Central memory CD4-positive, alpha-beta T cell (primary cell): ENCODE measurements at regions not wholly inside any gene's neighbourhood (a gene's known extent, or its start where the extent isn't known, plus 50 kb on each side); places are given as distances from the start of the nearest gene placed in this dataset.
"Not testable (repeated sequence)": the region's sequence is repeated elsewhere in the genome, so short reads cannot be mapped to it uniquely, and the experiment has no call there.

ENCODE experiments used
- DNase-seq: peaks from one replicate; pipeline ENCODE4 v3.0.0; 2022

DNA sequence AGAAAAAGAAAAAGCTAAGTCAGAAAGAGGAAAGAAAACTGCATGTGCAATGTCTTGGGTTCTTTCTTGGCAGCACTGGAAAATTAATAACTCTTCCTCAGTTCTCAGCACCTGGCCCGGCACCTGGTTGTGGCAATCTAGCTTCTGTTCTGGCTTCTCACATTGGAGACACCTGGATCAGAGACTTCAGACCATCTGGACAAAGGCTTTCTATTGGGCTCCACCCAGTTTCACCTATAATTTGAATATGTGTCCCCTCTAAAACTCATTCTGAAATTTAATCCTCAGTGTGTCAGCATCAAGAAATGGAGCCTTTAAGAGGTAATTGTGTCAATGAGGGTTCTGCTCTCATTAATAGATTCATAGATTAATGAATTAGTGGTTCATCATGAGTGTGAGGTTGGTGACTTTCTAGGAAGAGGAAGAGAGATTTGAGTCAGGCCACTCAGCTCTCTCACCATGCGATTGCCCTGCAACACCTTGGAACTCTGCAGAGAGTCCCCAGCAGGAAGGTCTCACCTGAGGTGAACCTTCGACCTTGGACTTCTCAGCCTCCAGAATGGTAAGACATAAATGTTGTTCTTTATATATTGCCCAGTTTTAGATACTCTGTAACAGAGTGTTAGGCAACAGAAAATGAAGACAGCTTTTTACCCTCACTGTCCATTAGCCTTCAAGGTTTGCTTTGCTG, 679.9 kb downstream of the NTRK3 start:
- no peak for DNase-seq

DNA sequence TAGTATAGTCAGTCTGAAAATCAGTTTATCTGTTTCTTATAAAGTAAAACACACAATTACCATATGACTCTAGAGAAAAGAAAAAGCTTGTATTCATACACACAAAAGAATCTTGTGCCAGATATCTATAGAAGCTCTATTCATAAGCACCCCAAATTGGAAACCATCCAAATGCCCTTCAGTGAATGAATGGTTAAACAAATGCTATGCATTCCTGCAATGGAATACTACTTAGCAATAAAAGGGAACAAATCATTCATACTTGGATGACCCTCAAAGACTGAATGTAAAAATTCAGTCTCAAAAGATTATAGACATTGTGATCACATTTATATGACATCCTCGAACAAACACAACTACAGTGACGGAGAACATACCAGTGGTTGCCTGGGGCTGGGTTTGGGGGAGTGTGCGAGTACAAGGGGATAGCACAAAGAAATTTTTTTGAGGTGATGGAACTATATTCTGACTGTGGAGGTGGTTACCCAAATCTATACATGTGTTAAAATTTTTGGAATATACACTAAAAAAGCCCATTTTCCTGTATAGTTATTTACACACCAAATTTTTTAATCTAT, 680.6 kb downstream of the NTRK3 start:
- DNase-seq = no peak

DNA sequence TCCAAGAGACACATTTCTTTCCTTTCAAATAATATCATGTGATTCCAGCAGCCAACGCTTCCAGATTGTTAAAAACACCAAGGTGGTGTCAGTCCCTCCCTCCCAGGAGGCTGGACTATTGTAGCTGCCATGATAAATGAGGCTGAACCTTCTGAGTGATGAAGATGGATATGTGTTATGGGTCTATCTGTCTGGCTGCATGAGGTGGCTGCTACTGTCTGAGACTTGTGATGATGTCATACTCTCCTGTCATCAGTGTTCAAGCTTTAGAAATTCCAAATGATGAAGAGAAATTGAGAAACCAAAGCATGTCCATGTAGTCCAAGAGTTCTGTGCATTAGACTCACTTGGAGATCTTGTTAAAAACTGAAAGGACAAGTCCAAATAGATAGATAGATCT, 683.0 kb downstream of the NTRK3 start:
- no peak for DNase-seq

DNA sequence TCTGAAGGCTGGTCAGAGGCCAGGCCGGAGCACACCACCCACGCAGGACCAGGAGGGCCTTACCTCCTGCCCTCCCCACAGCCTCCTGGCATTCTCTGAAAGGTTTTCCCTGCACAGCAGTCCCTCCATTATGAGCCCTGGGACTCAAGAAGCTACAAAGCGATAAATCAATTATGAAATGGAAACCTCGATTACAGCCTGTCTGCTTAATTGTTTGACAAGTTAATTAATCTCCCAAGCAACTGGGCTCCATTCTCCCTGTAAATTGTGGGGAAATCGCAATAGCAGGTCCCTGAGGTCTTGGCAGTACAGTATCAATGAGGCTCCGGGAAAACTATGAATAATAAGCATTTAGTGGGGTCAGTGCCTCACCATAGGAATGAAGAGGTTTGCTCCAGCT, 683.5 kb downstream of the NTRK3 start:
- no peak for DNase-seq

DNA sequence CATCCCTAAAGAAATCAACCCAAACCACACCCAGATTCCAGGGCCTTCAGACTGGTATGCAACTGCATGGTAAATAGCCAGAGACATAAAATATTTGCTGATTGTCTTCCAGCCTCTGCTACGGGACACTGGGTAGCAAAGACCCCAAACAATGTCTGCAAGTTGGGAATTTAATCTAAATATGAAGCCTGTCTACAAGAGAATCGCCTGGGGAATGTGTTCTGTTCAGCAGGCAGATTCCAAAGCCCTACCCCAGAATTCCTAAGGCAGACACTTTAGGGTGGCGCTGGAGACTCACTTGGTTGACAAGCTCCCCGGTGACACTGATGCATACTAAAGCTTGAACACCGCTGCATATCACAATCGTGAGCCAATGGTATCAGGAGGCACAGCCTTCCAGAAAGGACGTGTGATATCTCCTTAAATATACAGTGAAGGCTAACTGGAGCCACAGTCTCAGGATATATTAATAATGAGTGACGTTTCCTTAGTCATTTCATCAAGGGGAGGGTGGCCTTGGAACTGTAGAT, 684.1 kb downstream of the NTRK3 start:
- DNase-seq = no peak

DNA sequence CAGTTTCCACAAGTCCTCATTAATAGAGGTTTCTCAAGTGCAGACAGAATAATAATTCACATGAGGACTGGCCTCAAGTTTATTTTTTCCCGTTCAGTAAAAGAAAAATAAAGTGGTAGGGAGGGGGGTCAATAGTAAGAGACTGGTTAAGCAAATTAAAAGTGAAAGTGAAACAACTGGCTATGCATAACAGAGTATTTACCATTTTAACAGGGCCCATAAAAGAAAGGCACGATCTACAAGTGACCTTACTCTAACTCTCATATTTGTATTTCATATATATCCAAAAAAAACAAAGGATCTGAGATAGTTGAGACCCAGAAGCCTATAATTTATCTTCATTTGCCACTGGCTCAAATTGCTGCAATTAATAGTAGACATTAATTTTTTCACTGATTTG, 686.3 kb downstream of the NTRK3 start:
- DNase-seq = no peak

DNA sequence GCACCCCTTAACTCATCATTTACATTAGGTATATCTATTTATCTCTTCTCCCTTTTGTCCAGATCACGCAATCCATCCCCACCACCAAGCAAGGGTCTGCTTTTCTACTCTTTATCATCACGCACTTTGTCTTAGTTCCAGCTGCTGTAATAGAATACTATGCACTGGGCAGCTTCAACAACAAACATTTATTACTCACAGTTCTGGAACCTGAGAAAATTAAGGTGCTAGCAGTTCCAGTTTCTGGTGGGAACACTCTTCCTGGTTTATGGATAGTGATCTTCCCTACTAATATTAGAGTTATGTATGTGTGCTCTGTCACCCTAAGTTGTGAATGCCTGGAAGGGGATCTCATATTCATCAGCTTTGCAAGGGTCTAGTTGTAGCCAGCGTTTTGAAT, 687.0 kb downstream of the NTRK3 start:
- DNase-seq = no peak

DNA sequence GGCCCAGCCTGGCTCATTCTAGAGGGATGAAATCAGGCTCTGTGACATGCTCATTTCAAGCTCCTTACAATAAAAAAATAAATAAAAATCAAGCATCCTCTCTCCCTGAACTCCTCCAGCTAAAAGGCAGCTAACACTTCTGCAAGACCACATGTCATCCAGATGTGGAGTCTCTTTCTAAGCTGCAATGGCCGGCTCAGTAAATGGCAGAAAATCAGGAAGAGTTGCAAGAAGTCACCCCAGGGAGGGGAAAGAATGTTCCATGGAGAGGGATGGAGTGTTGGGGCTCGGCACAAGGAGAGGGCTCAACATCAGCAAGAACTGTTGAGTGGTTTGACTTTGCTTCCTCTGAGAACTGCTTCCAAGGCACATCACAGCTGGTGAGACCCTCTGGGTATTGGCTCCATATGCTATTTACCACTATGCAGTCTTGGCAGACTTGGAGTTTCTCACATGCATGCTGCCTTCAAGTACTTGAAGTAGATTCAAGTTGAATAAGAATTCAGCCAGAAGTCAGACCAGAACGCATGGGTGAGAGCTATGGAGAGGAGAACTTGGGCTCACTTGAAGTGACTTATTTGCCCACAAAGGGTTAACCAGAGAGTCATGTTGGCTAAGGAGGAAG, 689.0 kb downstream of the NTRK3 start:
- DNase-seq = no peak

DNA sequence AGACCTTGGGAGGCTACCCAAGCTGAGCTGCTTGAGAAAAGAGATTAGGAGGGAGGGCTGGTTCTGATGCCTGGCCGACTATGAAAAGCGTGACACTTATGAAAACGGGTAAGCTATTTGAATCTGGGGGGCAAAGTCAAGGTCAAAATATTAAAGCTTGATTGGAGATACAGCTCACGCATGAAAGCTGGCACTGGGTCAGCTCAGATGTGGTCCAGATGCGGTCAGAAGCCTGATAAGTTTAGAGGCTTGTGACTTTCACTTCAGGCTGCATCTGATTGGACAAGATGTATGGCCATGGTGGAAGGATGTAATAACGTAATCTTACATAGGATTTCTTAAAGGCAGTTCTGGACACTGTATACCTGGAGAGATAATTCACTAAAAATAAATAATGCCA, 690.3 kb downstream of the NTRK3 start:
- no peak for DNase-seq

DNA sequence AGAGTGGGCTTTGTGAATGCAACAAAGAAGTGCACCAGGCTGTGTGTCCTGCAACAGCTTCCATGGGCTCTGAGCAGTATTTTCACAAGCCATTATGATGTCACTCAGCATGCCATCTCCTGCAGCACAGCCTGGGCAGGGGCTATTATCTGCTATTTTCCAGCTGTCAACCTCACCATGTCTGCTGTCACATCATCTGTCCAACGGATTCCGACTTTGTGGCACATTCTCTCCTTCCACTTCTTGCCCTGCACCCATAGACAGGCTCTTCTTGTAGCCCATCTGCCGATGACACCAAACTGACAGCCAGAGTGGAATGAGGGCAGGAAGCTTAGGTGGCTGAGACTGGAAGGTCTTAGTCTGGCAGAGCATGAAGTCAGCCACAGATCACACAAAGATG, 691.9 kb downstream of the NTRK3 start:
- DNase-seq = no peak

DNA sequence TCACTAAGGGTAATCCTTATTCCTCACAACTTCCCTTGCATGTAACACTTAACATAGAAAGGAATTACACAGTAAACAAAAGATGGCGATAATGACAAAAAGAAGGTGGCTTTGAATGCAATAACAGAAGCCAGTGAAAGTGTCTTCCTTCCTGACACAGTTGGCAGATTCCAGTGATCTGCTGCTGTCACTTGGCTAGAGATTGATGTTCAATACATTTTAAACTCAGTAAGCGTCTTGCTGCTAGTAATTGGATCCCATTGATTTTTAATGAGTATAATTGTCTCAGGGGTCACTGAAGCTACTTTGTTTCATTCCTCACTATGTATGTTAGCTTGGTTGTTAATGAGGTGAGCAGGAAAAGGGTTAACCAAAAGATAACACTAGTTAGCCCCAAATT, 692.7 kb downstream of the NTRK3 start:
- DNase-seq = no peak

DNA sequence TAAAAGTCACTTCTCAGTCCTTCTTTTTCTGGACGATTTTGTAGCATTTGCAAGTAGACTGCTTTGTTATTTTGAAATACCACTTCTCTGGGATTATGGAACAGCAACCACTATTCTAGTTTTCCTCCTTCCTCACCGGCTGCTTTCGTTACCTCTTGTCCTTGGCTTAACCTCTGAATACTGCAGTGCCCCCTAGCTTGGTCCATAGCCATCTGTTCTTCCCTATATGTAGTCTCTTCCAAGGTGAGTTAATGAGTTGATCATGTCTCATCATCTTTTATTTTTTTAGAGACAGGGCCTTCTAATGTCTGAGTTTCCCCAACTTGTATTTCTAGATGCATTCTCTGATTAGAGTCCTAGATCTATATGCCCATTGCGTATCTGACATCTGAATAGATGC, 694.3 kb downstream of the NTRK3 start:
- DNase-seq = no peak

DNA sequence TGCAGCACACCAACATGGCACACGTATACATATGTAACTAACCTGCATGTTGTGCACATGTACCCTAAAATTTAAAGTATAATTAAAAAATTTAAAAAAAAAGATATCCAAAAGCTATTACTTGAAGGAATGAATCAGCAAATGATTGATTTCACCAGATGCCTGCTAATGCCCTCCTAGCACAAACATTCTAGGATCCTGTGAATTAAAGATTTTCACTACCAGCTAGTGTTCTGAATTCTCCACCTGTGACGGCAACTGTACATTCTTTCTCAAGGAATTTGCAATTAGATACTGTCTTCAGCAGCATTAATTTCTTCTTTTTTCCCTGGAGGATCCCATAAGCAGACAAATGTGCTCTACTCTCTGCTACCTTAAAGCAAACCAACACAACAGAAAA, 694.9 kb downstream of the NTRK3 start:
- no peak for DNase-seq

DNA sequence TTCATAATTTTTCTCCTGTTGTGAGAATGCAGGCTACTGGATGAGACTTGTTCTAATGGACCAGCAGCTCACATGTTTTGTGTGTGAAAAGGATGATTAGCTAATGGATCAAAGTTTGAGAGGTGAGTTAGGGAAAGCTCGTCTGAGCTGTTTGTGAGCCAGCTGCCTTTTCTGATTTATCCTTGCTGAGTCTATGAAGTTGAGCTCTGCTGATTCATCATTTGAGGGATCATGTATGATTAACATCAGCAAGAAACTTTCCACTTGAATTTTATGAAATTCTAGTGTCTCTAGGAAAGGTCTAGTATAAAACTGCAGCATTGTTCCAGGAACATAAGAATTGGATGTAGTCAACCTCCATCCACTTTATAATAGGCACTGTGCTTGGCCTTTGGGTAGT, 698.7 kb downstream of the NTRK3 start:
- DNase-seq = no peak

DNA sequence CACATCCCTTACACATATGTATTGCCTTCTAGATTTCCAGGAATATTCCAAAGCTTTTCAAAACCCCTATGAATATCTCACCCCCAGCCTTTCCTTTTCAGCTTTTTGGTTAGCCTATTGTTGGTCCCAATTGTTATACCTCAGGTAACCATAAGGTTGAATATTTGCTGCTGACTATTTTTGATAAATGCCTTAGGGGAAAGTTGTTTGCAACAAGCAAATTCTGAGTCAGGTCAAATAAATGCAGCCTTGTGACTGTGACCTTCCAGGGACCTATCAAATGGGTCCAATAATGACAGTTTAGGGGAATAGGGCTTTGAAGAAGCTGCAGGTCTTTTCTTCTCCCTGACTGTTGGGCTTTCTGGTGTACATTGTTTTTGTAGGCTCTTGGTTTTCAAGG, 699.7 kb downstream of the NTRK3 start:
- DNase-seq = no peak

DNA sequence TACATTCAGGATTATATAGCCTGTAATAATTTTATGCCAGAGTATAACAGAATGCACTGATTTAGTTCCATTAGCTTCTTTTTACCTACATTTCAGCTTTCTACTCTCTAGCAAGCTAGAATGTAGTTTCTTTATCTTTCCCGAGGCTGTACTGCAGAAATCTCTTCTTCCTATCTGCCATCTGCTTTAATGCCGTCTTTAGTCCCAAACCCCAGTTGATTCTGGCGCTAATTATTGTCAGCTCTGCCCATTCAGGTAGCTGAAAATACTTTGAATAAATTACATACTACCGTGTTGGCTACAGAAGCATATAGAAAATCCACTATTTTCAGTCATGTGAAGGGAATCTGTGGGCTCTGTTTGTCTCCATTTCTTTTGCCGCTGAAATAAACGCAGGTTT, 706.7 kb downstream of the NTRK3 start:
- DNase-seq = no peak

DNA sequence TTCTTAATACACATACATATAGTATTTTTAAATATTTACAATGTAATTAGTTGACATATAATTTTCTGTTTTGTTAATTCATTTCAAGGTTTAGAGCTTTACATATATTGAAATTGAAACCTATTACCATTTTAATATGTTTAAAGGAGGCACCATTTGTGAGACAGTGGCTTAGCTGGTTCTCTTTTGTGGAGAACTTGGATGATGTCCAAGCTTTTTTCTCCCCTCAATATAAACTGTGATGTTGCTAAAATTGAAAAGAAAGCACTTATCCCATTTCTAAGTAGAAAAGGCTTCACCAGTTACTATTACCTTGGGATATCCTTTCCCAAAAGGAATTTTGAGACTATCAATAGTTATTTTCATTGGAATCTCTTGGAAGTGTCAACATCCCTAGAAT, 707.2 kb downstream of the NTRK3 start:
- DNase-seq = no peak

DNA sequence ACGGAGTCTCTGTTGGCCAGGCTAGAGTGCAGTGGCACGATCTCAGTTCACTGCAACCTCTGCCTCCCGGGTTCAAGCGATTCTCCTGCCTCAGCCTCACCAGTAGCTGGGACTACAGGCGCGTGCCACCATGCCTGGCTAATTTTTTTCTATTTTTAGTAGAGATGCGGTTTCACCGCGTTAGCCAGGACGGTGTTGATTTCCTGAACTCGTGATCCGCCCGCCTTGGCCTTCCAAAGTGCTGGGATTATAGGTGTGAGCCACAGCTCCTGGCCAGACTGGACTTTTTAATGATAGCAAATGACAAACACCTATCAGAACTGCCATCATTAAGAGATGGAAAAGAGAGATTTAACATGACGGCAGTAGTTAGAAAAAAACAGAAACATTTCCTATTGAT, 707.9 kb downstream of the NTRK3 start:
- not testable (repeated sequence) for DNase-seq

DNA sequence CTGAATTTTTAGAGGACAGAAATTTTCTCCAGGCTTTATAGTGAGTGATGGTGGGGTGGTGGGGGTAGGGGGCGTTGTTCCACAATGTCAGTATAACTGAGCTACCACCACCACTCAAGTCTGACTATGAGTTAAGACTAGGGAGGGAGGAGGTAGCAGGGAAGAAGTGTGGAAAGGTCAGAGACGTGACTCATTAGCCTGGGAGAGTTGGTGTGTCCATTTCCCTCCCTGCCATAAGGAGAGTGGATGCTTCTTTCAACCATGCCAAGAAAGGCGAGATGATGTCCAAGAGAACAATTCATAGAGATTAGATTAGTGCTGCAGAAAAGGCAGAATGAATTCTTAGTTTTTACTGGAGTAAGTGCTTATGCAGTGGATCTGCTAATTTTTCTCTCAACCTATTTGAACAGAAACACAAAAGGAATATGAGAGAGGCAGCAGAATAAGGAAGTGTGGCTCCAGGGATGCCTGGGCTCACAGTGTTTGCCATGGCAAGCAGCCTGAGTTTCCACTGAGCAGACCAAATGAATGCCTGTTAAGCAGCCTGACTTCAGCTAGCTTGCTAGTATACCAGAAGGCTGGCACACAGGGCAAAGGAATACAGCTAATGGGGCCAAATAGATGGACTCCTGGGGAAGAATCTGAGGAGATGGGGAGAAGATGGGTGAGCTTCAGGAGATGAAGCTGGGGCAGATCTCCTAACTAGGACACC, 708.9 kb downstream of the NTRK3 start:
- DNase-seq = no peak

DNA sequence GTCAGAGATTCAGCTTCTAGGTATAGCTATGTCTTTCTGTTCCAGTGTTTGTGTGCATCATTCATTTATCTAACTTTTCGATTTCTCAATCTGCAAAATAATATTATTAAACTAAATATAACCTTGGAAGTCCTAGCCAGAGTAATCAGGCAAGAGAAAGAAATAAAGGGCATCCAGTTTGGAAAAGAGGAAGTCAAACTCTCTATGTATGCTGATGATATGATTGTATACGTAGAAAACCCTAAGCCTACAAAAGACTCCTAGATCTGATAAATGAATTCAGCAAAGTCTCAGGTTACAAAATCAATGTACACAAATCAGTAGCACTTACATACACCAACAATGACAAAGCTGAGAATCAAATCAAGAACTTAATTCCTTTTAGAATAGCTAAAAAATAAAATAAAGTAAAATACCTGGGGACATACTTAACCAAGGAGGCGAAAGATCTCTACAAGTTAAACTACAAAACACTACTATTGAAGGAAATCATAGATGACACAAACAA, 718.2 kb downstream of the NTRK3 start:
- DNase-seq = no peak

DNA sequence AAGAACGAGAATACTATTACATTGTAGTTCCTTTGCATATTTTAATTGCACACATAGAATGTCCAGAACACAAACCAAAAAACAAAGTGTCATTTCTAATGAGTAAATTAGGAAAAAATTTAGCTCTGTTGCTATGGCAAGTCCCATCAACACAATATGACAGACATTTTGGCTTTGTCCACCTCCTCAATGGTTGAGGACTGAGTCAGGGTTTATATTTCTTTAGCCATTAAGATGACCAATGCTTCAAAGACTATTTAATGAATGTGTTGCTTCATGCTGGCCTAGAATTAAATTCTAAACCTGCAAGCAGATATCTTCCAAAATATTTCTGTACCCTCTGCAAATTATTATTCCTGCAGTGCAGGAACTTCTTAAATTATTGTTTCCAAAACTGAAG, 719.2 kb downstream of the NTRK3 start:
- DNase-seq = no peak

DNA sequence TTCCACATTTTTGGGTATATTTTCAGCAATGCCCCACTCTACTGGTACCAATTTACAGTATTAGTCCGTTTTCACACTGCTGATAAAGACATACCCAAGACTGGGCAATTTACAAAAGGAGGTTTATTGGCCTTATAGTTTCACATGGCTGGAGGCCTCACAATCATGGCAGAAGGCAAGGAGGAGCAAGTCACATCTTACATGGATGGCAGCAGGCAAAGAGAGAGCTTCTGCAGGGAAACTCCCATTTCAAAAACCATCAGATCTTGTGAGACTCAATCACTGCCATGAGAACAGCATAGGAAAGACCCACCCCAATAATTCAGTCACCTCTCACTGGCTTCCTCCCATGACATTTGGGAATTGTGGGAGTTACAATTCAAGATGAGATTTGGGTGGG, 722.9 kb downstream of the NTRK3 start:
- DNase-seq = not testable (repeated sequence)

DNA sequence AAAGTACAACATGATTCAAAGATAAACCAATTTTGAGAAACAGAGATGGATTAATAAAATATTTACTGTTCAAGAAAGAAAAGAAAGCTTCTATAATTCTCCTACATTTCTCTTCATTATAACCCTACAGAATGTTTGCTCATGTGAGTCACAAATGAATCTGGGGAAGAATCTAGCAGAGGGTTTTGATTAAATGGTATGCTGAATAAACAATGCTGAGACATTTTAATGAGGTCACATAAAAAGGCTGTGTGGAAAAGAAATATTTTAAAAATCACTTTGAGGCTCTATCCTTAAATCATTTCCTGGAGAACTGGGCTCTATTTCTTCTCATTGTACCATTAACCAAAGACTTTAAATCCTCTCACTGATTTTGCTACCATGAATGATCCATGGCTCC, 727.7 kb downstream of the NTRK3 start:
- no peak for DNase-seq

DNA sequence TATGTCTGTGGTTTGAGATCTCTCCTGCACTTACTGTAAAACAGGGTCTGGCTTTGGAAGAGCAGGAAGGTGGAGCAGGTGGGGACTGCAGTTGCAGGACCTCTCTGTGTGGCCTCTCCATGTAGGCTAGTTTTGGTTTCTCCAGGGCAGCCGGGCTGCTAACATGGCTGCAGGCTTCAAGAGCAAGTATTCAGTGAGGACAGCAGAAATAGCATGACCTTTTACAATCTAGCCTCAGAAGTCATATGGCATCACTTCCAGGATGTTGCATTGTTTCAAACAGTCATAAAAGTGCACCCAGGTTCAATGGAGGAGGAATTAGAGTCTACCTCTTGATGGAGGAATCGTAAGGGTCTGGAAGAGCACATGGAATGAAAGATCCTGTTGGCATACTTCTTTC, 728.7 kb downstream of the NTRK3 start:
- no peak for DNase-seq
